G401 (cell line): ENCODE measurements at regions not wholly inside any gene's neighbourhood (a gene's known extent, or its start where the extent isn't known, plus 50 kb on each side); places are given as distances from the start of the nearest gene placed in this dataset.
"Not testable (repeated sequence)": the region's sequence is repeated elsewhere in the genome, so short reads cannot be mapped to it uniquely, and the experiment has no call there.

ENCODE experiments used
- DNase-seq: peaks from one replicate; pipeline ENCODE4 v3.0.0-alpha.2; 2015; ENCODE audit warnings: low spot score
- in situ Hi-C: cut with HindIII; loops from 2 replicates; pipeline ENCODE4 v1.10.0; 2016; ENCODE audit warnings: low sequenced_read_pairs, mixed read lengths

DNA sequence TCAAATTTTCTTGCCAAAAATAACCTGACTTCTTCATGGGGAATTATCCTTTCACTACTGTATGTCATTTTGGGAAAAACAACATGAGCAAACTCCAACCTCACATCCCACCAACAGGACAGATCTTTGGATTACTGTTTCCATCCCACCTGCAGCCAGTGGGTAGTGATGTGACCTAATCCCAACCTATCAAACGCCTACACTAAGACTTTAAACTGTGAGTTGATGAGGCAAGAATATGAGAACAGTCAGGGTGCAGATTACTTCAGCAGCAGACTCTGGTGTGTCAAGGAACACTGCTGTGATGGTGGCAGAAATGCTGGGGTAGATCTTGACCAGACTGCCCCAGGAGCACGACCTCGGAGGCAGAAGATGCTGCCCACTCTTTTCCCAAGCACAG is 293.2 kb downstream of the DUSP6 start:
- no peak for DNase-seq
- in situ Hi-C loops = no loop called here

- in situ Hi-C loops = no loop called here
Observed at GRCh38 chr12:89058402-89058801, 293.9 kb downstream of the DUSP6 start.

DNA sequence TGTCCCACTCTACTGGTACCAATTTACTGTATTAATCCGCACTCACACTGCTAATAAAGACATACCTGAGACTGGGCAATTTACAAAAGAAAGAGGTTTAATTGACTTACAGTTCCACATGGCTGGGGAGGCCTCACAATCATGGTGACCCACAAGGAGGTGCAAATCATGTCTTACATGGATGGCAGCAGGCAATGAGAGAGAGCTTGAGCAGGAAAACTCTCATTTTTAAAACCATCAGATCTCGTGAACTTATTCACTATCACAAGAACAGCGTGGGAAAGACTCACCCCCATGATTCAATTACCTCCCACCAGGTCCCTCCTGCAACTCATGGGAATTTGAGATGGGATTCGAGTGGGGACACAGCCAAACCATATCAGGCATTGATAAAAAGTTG is 298.5 kb downstream of the DUSP6 start:
- DNase-seq, in situ Hi-C loops: not testable (repeated sequence)

More at GRCh38 chr12:89058402-89058801, 293.9 kb downstream of the DUSP6 start:
- DNase-seq = no peak

- in situ Hi-C loops = no loop called here
Observed at GRCh38 chr12:89051065-89051677, 301.1 kb downstream of the DUSP6 start.

DNA sequence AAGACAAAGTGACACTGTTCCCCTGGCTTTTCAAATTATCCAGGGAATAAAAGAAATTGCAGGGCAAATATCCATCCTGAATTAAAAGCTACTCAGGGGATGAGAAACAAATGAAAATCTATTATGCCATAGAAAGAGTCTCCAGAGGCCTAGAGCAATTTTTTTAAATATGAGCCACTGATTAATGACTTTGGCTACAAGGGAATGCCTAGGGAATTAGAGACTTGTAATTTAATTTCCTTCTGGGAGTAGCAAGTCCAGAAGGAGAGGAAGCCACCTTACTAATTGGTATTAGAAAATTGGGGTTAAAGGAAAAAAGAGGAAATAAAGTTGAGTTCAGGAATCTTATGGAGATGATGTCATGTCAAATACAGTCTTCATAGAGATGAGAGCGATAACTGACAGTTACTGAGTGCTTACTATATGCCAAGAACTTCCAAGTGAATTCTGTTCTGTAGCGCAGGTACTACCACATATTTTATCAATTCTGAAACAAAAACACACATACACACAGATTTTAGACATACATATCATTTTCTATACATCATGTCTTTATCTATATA is 304.4 kb downstream of the DUSP6 start:
- in situ Hi-C loops = loop anchor here (25.0 kb wide), 1 partner anchor 414 kb away; no protein-coding TSS in a partner anchor
- DNase-seq = no peak

More at GRCh38 chr12:89051065-89051677, 301.1 kb downstream of the DUSP6 start:
- peak; percentile 53 for DNase-seq

DNA sequence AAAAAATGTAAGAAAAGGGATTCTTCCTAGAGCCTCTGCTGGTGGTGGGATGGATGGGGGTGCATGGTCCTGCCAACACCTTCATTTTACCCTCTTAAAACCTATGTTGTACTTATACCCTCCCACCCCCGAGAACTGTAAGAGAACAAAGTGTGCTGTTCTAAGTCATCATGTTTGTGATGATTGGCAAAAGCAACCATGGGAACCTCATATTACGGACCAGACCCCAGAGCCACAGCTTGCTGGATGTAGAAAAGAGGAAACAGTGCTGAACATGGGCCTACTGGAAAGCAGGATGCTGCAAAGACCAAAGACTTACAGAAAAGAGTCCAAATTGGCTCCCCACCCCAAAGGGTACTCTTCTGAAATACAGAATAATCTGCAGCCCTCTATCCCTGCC is 311.2 kb downstream of the DUSP6 start:
- in situ Hi-C loops = loop anchor here (25.0 kb wide), 1 partner anchor 421 kb away; no protein-coding TSS in a partner anchor
- DNase-seq = no peak

DNA sequence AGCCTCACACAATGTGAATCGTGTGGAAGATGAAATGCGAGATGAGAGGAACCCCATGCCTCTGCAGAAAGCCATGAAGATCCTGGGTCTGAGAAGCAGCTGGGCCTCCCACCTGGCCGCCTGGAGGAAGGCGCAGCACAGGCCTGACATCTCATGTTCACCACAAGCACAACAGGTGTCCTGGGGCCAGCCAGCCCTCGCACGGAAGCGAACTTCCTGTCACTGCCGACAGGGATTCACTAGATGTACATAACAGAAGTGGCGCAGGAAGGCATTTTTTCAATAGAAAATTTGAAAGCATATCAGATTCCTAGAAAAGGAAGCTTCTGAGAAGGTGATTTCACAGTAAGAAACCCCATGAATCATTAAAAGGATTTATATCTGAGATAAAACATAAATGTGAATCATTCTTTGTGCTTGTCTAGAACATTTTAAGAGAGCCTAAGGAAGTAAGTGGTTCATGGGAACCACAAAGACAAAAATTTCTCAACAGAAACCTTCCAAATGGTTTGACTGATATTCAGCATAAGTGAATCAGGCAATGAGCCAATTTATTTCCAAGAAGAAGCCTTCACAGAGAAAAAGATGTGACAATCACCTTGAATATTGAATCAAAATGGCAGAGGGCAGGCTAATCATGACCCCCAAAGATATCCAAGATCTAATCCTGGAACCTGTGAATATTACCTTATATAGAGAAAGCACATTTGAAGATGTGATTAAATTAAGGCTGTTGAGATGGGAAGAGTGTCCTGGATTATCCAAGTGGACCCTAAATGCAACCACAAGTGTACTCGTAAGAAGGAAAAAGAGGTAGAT is 311.9 kb downstream of the DUSP6 start:
- no peak for DNase-seq
- in situ Hi-C loops = loop anchor here (25.0 kb wide), 1 partner anchor 422 kb away; no protein-coding TSS in a partner anchor

GRCh38 chr12:89038831-89039512 is 313.3 kb downstream of the DUSP6 start:
- in situ Hi-C loops = loop anchor here (25.0 kb wide), 1 partner anchor 423 kb away; no protein-coding TSS in a partner anchor
- DNase-seq = no peak

DNA sequence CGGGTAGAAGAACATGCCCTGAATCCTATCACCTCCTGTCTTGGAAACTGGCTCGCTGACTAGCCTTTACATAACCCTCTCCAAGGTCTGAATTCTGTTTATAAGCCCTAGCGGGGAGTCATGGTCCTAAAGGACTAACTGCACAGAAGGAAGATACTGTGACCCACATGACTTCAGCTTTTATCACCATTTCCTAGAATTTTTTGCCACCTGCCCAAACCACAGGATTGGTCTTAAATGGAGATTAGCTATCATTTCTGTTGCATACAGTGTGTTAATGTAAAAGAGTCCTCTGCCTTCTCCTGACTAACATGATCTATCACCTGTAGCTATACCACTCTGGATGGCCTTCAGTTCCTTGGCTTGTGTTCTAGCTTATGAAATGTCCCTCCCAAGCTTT is 319.2 kb downstream of the DUSP6 start:
- DNase-seq = no peak
- in situ Hi-C loops = loop anchor here (25.0 kb wide), 1 partner anchor 429 kb away; no protein-coding TSS in a partner anchor

DNA sequence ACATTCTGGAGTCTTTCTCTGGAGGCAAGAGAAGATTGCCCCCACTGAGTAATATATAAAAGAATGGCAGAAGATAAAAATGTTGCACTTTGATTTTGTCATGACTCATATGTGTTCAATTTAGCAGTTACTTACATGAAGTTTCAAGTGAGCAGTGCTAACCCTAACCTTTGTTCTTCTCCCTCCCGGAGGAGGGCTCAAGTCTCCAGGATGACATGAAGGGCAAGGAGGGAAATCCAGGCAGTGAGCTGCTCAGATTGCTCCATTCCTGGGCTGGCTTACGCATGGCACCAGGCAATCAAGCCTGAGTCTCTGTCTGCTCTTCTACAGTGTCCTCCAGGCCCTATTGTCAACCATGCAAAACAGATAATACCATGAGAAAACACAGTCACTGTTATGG is 322.3 kb downstream of the DUSP6 start:
- in situ Hi-C loops = loop anchor here (25.0 kb wide), 1 partner anchor 432 kb away; no protein-coding TSS in a partner anchor
- no peak for DNase-seq

GRCh38 chr12:89024580-89024979 is 327.7 kb downstream of the DUSP6 start:
- no peak for DNase-seq
- in situ Hi-C loops = no loop called here

DNA sequence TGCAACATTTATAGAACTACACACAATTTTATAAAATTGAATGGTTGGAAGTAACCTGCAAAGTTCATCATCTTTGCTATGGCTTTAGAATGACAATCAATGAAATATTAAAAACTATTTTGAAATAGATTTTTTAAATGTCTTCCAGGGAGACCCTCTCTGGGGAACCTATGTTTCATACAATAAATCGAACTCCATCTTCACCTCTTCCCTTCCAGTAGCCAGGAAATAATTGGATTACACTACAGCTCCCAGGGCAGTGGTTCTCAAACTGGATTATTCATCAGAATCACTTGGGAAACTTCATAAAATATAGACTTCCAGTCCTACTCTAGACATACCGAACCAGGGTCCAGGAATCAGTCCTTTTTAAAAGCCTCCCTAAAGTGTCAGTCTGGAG is 328.4 kb downstream of the DUSP6 start:
- DNase-seq = no peak
- in situ Hi-C loops = no loop called here

DNA sequence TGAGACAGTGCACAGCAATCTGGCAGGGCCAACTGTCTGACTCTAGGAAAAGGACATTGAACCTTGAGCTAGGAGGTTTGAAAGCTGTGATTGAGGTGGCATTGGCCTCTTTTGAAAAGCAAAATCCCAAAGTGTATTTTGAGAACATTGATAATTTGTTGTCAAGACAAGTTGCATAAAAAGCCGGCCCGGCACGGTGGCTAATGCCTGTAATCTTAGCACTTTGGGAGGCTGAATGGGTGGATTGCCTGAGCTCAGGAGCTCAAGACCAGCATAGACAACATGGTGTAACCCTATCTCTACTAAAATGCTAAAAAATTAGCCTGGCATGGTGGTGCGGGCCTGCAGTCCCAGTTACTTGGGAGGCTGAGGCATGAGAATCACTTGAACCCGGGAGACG is 331.6 kb downstream of the DUSP6 start:
- no peak for DNase-seq
- in situ Hi-C loops = no loop called here

GRCh38 chr12:89020121-89020480 is 332.2 kb downstream of the DUSP6 start:
- in situ Hi-C loops = no loop called here

DNA sequence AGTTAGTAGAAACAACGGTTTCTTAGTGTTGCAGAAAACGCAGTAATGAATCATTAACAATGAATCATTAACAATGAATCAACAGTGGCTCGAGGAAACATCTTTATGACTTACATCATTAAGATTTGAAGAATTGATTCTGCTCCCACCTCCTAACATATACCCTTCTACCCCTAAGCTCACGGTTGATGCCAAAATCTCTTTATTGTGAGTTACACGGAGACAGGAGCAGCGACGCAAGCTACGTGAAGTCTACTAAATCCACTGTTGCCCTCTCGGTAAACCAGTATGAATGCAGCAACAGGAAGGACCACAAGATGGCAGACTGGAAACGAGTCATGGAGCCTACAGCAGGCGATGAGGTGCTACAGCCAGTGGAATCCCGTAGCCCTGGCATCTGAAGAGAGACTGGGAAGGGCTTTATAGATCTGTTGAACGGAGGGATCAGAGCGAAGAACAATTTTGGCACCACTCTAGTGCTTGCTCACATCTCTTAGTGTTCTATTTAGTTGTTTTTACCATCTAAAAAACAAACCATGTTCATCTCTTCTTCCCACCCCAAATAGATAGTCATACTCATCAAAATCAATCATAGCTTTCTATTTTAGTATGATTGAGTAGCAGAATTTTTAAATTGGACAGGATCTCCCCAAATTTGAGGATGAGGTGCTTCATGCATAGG is 332.7 kb downstream of the DUSP6 start:
- DNase-seq = peak; percentile 89
- in situ Hi-C loops = no loop called here

More at GRCh38 chr12:89020121-89020480, 332.2 kb downstream of the DUSP6 start:
- no peak for DNase-seq

- peak; percentile 77 for DNase-seq
- in situ Hi-C loops = no loop called here
Observed at GRCh38 chr12:89016970-89017778, 335.1 kb downstream of the DUSP6 start.

GRCh38 chr12:89015419-89015818 is 336.9 kb downstream of the DUSP6 start:
- no peak for DNase-seq
- in situ Hi-C loops = no loop called here

DNA sequence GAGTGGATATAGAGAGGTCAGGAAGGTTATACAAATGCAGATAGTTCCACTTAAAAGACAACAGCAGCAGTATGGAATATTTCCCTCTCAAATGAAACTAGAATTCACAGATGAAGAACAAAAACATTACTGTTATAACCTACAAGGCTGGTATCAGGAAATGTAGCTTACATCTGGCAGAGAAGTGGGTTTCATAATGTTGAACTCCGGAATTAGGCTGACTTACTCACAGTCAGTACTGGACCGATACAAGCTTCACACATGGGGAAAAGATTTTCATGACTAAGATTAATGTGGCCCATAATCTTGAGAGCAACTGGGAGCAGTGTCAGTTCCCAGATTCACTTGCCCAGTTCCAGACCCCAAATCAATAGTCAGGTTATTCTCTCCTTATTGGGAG is 353.9 kb downstream of the DUSP6 start:
- in situ Hi-C loops = no loop called here
- DNase-seq = no peak
